A673 (cell line): ENCODE measurements at regions not wholly inside any gene's neighbourhood (a gene's known extent, or its start where the extent isn't known, plus 50 kb on each side); places are given as distances from the start of the nearest gene placed in this dataset.

Experiments
- EZH2 ChIP-seq: fragments of 200-600 bp; sonication (generic); IDR thresholded peaks from 2 replicates; pipeline ENCODE4 v1.6.1; 2017; ENCODE audit warnings: borderline replicate concordance, low read depth, mild to moderate bottlenecking, mixed read lengths, antibody characterized with exemption, low read length; ENCODE audit not compliant: poor library complexity, severe bottlenecking
- TF ChIP-seq, protein P1 (sequence below): fragments of 300-800, 200-600 bp; sonication (generic); conservative IDR thresholded peaks from 2 replicates; pipeline ENCODE4 v1.5.1; 2017; ENCODE audit warnings: low read depth, mild to moderate bottlenecking, antibody characterized with exemption, low read length, moderate library complexity, mixed read lengths

DNA sequence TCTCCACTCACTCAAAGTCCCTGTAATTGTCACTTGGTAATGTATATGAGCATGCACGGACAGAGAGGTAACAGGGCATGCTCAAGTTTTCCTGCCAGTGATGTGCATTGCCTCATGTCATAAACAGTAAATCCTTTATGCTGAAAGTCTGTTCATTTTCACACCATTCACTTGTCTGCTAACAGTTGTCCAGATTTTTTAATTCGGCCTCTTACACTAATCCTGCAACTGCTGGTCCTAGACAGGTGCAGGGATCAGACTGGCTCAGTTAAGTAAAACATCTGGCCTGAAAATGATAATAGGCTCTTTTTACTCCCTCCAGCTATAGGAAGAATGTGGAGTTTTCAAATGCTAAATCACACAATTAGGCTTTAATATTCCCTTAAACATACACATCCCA, 185.4 kb upstream of the VGLL2 start:
- TF ChIP-seq, protein P1, sequence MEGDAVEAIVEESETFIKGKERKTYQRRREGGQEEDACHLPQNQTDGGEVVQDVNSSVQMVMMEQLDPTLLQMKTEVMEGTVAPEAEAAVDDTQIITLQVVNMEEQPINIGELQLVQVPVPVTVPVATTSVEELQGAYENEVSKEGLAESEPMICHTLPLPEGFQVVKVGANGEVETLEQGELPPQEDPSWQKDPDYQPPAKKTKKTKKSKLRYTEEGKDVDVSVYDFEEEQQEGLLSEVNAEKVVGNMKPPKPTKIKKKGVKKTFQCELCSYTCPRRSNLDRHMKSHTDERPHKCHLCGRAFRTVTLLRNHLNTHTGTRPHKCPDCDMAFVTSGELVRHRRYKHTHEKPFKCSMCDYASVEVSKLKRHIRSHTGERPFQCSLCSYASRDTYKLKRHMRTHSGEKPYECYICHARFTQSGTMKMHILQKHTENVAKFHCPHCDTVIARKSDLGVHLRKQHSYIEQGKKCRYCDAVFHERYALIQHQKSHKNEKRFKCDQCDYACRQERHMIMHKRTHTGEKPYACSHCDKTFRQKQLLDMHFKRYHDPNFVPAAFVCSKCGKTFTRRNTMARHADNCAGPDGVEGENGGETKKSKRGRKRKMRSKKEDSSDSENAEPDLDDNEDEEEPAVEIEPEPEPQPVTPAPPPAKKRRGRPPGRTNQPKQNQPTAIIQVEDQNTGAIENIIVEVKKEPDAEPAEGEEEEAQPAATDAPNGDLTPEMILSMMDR: no peak
- TF ChIP-seq EZH2: no peak
